Esophagus squamous epithelium (tissue), 5 donors: ENCODE measurements at regions not wholly inside any gene's neighbourhood (a gene's known extent, or its start where the extent isn't known, plus 50 kb on each side); places are given as distances from the start of the nearest gene placed in this dataset.

Source experiments
- DNase-seq: peaks from one replicate; lab custom pipeline; 2025; lab: John Stamatoyannopoulos, UW
- H3K27ac ChIP-seq, 4 donors: fragments of 200-600 bp; sonication (generic); one replicate each; pipeline ENCODE4 v1.5.1; 2016 to 2019; ENCODE audit warnings: mild to moderate bottlenecking in 1 of 4
- H3K27me3 ChIP-seq, 4 donors: fragments of 200-600 bp; sonication (generic); 1 replicate in 3 of 4; 2 replicates in 1 of 4; pipeline versions ENCODE4 v1.5.1 to v1.6.0; 2017 to 2021; ENCODE audit warnings: antibody characterized with exemption in 1 of 4
- H3K36me3 ChIP-seq, 3 donors: fragments of 200-600 bp; sonication (generic); one replicate each; pipeline ENCODE4 v1.5.1; 2016 to 2019
- H3K4me1 ChIP-seq, 3 donors: fragments of 200-600 bp; sonication (generic); one replicate each; pipeline ENCODE4 v1.5.1; 2017 to 2019
- H3K4me3 ChIP-seq, 4 donors: fragments of 200-600 bp; sonication (generic); 1 replicate in 3 of 4; 2 replicates in 1 of 4; pipeline ENCODE4 v1.5.1; 2016 to 2019; ENCODE audit warnings: mild to moderate bottlenecking in 2 of 4, moderate library complexity in 1 of 4
- H3K9me3 ChIP-seq, 3 donors: fragments of 200-600 bp; sonication (generic); one replicate each; pipeline ENCODE4 v1.5.1; 2016 to 2019
- CTCF ChIP-seq, 6 experiments: fragments of 450-650 bp in 4 of 6; fragments of 200-600 bp in 2 of 6; sonication (generic) in 2 of 6; IDR thresholded peaks; one replicate each; pipeline ENCODE4 v1.5.1; 2016 to 2019; ENCODE audit warnings: antibody characterized with exemption in 6 of 6, mild to moderate bottlenecking in 4 of 6, moderate library complexity in 4 of 6
- POLR2A ChIP-seq, 4 donors: fragments of 450-650 bp; IDR thresholded peaks; one replicate each; pipeline ENCODE4 v1.6.1; 2017; ENCODE audit warnings: antibody characterized with exemption in 4 of 4, mild to moderate bottlenecking in 4 of 4, moderate library complexity in 3 of 4
- whole genome bisulfite sequencing, 2 donors: methylation state at CpG; one replicate each; pipeline ENCODE4 v1.1.5; 2018; 5-methylcytosine and 5-hydroxymethylcytosine counted together
- intact Hi-C: fragments of 100-400 bp; cut with DNase I; formaldehyde crosslinking; loops from one replicate; pipeline ENCODE4 v1.15.0; 2022
- donor health status: DM: yes; HTN: yes; CAD: no.

GRCh38 chrX:9163214-9163709 lies 129.3 kb upstream of the FAM9B start:
- 13 to 22% methylated on average over 5 of the region's 5 CpGs for WGBS, 2 donors
- intact Hi-C loops, result no loop called here
- no peak for DNase-seq
- Histone ChIP-seq H3K27me3 (no peaks in the 10 kb centered on the region), H3K36me3 (no peaks in the 10 kb centered on the region), H3K27ac (no peak overlapping the region), H3K4me3 (no peak overlapping the region), H3K9me3 (no peaks in the 10 kb centered on the region), H3K4me1 (no peaks in the 10 kb centered on the region)
- no peak for TF ChIP-seq CTCF (IDR thresholded peaks at IDR 0.05)
- no peak for TF ChIP-seq POLR2A (IDR thresholded peaks at IDR 0.05)

- Histone ChIP-seq H3K9me3 (no peaks in the 10 kb centered on the region), H3K4me3 (no peak overlapping the region), H3K27ac (no peak overlapping the region), H3K4me1 (no peaks in the 10 kb centered on the region), H3K36me3 (no peaks in the 10 kb centered on the region), H3K27me3 (no peaks in the 10 kb centered on the region)
- 74 to 76% methylated on average over 6 to 7 of the region's 7 CpGs for WGBS, 2 donors
- intact Hi-C loops, result no loop called here
- no peak for DNase-seq
- TF ChIP-seq CTCF (IDR thresholded peaks at IDR 0.05), result no peak
- TF ChIP-seq POLR2A (IDR thresholded peaks at IDR 0.05), result no peak
These were observed 130.2 kb upstream of the FAM9B start for GRCh38 chrX:9164086-9164485.

GRCh38 chrX:9164533-9165426 lies 130.9 kb upstream of the FAM9B start:
- intact Hi-C loops, result no loop called here
- TF ChIP-seq CTCF (IDR thresholded peaks at IDR 0.05) (no peak), POLR2A (IDR thresholded peaks at IDR 0.05) (no peak)
- H3K27ac ChIP-seq, result no peak overlapping the region
- no peaks in the 10 kb centered on the region for H3K9me3 ChIP-seq
- no peaks in the 10 kb centered on the region for H3K36me3 ChIP-seq
- no peaks in the 10 kb centered on the region for H3K4me1 ChIP-seq
- no peak overlapping the region for H3K4me3 ChIP-seq
- 80 to 81% methylated on average over 5 to 10 of the region's 11 CpGs for WGBS, 2 donors
- no peak for DNase-seq
- no peaks in the 10 kb centered on the region for H3K27me3 ChIP-seq

- no peak for TF ChIP-seq CTCF (IDR thresholded peaks at IDR 0.05)
- TF ChIP-seq POLR2A (IDR thresholded peaks at IDR 0.05), result no peak
- intact Hi-C loops, result no loop called here
- Histone ChIP-seq H3K27me3 (no peaks in the 10 kb centered on the region), H3K27ac (no peak overlapping the region), H3K9me3 (no peaks in the 10 kb centered on the region), H3K4me1 (no peaks in the 10 kb centered on the region), H3K36me3 (no peaks in the 10 kb centered on the region), H3K4me3 (no peak overlapping the region)
- 46 to 60% methylated on average over 1 of the region's 1 CpG for WGBS, 2 donors
- DNase-seq, result no peak
These were observed 132.6 kb upstream of the FAM9B start for GRCh38 chrX:9166584-9166944.

- no peak overlapping the region for H3K27ac ChIP-seq
- TF ChIP-seq CTCF (IDR thresholded peaks at IDR 0.05), result no peak
- no peak overlapping the region for H3K4me3 ChIP-seq
- H3K36me3 ChIP-seq, result no peaks in the 10 kb centered on the region
- H3K9me3 ChIP-seq, result no peaks in the 10 kb centered on the region
- intact Hi-C loops, result no loop called here
- 60 to 77% methylated on average over 4 of the region's 7 CpGs for WGBS, 2 donors
- H3K27me3 ChIP-seq, result no peaks in the 10 kb centered on the region
- no peak for DNase-seq
- no peaks in the 10 kb centered on the region for H3K4me1 ChIP-seq
These were observed 138.0 kb upstream of the FAM9B start for GRCh38 chrX:9171841-9172463.
